ENCODE measurements at regions not wholly inside any gene's neighbourhood (a gene's known extent, or its start where the extent isn't known, plus 50 kb on each side); places are given as distances from the start of the nearest gene placed in this dataset.

- ChIA-PET POLR2A (no interaction called here), CTCF (no interaction called here)
- H3K27me3 ChIP-seq (ENCODE audit: control insufficient read depth in 2 of 2, insufficient read depth in 2 of 2, low read length in 2 of 2): no peaks in the 10 kb centered on the region
- H4K20me1 ChIP-seq (replicated peaks; ENCODE audit: control insufficient read depth, extremely low read depth, insufficient read depth, low read length): no peaks in the 10 kb centered on the region
- intact Hi-C loops (cut with micrococcal nuclease): no loop called here
- H3K27ac ChIP-seq (ENCODE audit: insufficient read depth, low read depth, low read length): no peak overlapping the region
- no TSS peak for BruUV-seq (replicated peaks)
- TF ChIP-seq POLR2AphosphoS5 (IDR thresholded peaks at IDR 0.05; ENCODE audit: insufficient read depth, low read depth, low read length) (no peak), FOS (IDR thresholded peaks at IDR 0.05; ENCODE audit: borderline replicate concordance, insufficient read depth, low read length) (no peak), MYC (IDR thresholded peaks at IDR 0.05; ENCODE audit: low read depth, low read length) (no peak), EZH2 (IDR thresholded peaks at IDR 0.05; ENCODE audit: borderline replicate concordance, low read depth, low read length, severe bottlenecking) (no peak), POLR2A (IDR thresholded peaks at IDR 0.05; ENCODE audit: low read depth, low read length) (no peak), MAX (IDR thresholded peaks at IDR 0.05; ENCODE audit: insufficient read depth, insufficient read length) (no peak), CTCF (IDR thresholded peaks at IDR 0.05; ENCODE audit: extremely low read depth in 1 of 2, insufficient read depth in 1 of 2, low read depth in 1 of 2, low read length in 2 of 2) (no peak), JUN (IDR thresholded peaks at IDR 0.05; ENCODE audit: borderline replicate concordance, insufficient read depth, insufficient read length, low read depth) (no peak), GATA2 (IDR thresholded peaks at IDR 0.05; ENCODE audit: insufficient read depth, insufficient read length, low read depth, low read length) (no peak)
- H3K9me3 ChIP-seq (replicated peaks; ENCODE audit: control insufficient read depth, insufficient read depth, low read length): no peaks in the 10 kb centered on the region
- DNase-seq (ENCODE audit: low read depth, low spot score): no peak
- H3K36me3 ChIP-seq (ENCODE audit: control insufficient read depth in 2 of 2, extremely low read depth in 1 of 2, insufficient read depth in 2 of 2, low read length in 2 of 2): no peaks in the 10 kb centered on the region
- no peaks in the 10 kb centered on the region for H3K4me1 ChIP-seq (ENCODE audit: control insufficient read depth, extremely low read depth, insufficient read depth, low read length)
- dilution Hi-C loops (cut with MboI; ENCODE audit: extremely low pct_ligation_motif_present, low sequenced_read_pairs): no loop called here
- no peak for FAIRE-seq
- H3K79me2 ChIP-seq (ENCODE audit: control insufficient read depth, insufficient read depth, low read length): no peaks in the 10 kb centered on the region
- H3K9ac ChIP-seq (replicated peaks; ENCODE audit: extremely low read depth, insufficient read depth, low read length): no peak overlapping the region
- no peak overlapping the region for H2AFZ ChIP-seq (ENCODE audit: low read depth, low read length)
- no peak overlapping the region for H3K4me2 ChIP-seq (ENCODE audit: insufficient read depth, low read length)
- H3K9me1 ChIP-seq (replicated peaks; ENCODE audit: control insufficient read depth, extremely low read depth, insufficient read depth, low read length): no peaks in the 10 kb centered on the region
- no peak overlapping the region for H3K4me3 ChIP-seq (replicated peaks in 1 of 3; ENCODE audit: insufficient read depth in 1 of 3, low read depth in 1 of 3, low read length in 3 of 3)
Observed at GRCh38 chr2:235295831-235296230, 198.0 kb upstream of the AGAP1 start.
